GM12801 (cell line): ENCODE measurements at regions not wholly inside any gene's neighbourhood (a gene's known extent, or its start where the extent isn't known, plus 50 kb on each side); places are given as distances from the start of the nearest gene placed in this dataset.

Source experiments
- TF ChIP-seq, protein P1 (sequence below): IDR thresholded peaks from one replicate; pipeline ENCODE4 v1.5.1; 2011; ENCODE audit warnings: control low read depth; ENCODE audit not compliant: insufficient read length; ENCODE audit errors: extremely low read depth

DNA sequence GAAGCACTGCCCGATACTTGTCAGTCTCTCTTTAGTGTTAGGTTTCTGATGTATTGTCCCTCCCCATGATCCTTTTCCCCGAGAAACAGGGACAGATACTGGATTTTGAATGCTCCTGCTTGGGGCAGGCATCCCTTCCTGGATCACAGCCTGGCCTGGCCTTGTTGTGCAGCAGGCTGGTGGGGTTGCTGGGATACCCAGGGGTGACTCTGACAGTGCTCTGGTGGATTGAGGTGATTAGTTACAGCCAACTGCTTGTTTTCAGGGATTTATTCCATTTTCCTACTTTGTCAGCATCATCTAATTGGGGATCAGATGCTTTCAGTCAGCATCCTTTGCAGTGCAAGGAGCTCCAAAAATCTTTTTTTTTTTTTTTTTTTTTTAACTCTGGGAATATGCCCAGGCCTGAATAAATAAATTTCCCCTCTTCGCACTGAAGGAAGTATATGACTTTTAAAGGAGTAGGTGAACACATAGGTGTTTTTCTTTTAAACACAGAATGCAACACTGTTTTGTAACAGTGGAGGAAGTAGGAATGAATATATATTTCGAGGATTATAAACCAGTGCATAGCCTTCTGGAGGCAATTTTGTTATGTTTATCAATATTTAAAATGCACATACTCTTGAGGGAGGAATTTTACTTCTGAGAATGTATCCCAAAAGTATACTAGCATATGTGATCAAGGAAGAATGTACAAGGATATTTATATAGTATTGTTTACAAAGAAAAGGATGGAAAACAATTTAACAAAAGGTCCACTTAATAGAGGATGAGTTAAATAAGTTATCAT lies 127.3 kb upstream of the ELL2 start:
- TF ChIP-seq, protein P1, sequence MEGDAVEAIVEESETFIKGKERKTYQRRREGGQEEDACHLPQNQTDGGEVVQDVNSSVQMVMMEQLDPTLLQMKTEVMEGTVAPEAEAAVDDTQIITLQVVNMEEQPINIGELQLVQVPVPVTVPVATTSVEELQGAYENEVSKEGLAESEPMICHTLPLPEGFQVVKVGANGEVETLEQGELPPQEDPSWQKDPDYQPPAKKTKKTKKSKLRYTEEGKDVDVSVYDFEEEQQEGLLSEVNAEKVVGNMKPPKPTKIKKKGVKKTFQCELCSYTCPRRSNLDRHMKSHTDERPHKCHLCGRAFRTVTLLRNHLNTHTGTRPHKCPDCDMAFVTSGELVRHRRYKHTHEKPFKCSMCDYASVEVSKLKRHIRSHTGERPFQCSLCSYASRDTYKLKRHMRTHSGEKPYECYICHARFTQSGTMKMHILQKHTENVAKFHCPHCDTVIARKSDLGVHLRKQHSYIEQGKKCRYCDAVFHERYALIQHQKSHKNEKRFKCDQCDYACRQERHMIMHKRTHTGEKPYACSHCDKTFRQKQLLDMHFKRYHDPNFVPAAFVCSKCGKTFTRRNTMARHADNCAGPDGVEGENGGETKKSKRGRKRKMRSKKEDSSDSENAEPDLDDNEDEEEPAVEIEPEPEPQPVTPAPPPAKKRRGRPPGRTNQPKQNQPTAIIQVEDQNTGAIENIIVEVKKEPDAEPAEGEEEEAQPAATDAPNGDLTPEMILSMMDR, result no peak

DNA sequence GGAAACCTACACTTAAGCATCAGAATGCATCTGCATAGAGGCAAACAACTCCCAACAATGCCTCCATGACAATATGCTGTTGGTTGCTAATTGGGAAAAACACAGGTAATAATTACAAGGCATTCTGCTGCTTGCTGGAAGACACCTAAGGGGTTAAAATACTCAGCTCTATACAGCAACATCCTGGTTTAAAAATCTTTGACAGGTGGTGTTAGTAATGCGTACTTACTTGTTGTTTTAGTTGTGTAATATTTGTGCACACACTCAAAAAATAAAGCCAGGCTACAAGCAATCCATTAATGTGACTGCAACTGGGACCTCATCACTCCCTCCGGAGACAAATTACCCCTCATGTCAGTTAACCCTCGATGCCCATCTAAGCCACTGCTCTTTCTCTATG lies 126.3 kb upstream of the ELL2 start:
- TF ChIP-seq, protein P1, result no peak

DNA sequence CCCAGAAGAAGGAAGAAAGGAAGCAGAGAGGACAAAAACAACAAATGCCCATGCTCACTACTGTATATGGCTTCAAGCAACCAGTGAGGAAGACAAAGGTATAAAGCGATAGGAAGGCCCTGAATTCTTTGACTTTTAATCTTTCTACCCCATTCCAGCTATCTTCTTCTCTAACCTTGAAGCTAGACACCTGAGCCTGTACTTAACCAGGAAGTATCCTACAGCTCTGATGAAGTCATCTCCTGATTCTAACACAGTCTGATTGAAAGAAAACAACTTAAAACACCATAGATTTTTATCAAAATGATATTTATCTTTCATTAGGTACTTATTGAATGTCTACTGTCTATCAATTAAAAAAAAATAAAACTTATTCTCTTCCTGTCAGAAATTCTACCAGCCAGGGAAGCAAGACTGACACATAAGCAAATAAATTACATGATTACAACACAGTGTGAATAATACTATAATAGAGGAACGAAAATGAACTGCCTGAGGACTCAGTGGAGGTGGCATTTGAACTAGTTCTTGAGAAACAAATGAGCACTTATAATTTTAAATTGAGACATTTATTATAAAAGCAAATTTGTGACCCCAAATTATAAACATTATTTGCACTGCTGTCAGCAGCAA lies 123.3 kb upstream of the ELL2 start:
- TF ChIP-seq, protein P1, result no peak

DNA sequence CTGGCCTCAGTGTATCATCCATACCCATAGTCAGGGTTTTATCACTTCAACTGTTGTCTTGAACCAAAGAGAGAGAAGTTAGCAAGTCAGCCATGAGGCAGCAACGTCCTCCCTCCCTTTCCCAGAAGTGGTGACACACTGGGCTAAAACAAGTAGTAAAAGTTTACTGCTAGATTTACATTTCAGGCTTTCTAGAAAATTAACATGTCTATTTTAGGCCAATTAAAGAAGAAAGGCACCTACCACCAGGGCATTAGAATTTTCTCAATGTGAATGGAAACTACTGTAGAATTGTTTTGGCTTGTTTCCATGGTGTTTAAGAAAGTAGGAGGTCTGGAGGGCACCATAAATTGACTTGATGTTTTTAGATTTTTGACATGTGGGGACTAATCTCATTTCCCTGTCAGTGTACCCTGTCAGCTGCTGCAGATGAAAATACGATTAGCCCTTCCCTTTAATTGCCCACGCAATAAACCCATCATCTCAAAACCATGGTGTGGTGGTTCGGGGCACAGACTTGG lies 121.8 kb upstream of the ELL2 start:
- TF ChIP-seq, protein P1, result no peak

DNA sequence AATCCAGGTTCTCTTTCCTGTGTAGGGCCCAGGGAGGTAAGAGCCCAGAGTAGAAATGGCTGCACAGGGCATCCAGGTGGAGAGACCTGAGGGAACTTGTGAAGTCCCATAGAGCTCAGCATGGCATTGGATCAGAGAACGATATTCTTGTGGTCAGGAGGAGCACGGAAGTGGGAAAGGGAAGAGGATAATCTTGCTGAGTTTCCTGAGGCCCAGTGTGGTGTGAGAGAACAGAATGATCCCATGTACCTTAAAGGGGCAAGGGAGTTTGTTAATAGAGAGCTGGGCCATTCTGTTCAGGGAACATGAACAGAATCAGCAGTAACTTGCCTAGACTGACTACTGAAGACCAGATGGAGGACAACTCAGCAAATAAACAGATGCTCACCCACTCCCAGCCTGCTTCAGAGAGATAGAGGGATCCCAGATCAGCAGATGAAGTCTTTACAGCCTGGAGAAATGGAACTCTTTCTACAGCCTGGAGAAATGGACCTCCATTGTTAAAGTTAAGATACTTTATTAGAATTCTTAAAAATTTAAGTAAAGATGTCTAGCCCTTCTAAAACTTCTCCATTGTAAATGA lies 119.7 kb upstream of the ELL2 start:
- TF ChIP-seq, protein P1, result no peak

DNA sequence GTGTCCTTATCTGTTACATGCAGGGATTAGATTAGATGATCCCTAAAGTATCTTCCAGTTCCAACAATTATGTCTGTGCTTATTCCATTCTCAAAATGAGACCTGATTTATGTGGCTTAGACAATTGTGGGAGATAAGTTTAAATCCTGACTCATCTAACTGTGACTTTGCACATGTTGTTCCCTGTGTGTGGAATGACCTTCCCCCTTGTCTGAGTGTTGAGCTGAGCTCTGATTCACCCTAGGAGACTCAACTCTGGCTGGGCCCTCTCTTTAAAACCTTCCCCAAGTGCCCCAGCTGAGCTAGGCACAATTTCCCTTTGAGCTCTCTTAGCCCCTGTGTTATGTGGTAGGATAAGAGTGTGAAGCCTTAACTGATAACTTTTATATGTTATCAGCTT lies 118.9 kb upstream of the ELL2 start:
- TF ChIP-seq, protein P1, result no peak

DNA sequence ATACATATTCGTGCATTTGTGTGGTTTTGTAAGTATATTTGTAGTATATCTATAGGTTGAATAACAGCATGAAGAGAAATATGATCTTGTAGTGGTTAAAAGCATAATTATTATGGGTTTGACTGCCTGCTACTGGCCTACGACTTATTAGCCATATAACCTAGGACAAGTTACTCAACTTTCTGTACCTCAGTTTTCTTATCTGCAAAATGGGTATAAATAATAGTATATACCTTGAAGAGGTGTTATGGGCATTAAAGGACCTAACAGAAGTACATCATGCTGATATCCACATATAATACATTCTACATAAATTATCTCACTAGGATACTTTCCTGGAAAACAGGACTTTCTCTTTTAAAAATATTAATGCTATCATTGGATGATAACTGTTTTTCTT lies 118.3 kb upstream of the ELL2 start:
- TF ChIP-seq, protein P1, result no peak
